HK-2 (cell line): ENCODE measurements at regions not wholly inside any gene's neighbourhood (a gene's known extent, or its start where the extent isn't known, plus 50 kb on each side); places are given as distances from the start of the nearest gene placed in this dataset.

Experiments used
- DNase-seq: peaks from one replicate; pipeline ENCODE4 v3.0.0-alpha.2; 2018; ENCODE audit not compliant: unreplicated experiment

DNA sequence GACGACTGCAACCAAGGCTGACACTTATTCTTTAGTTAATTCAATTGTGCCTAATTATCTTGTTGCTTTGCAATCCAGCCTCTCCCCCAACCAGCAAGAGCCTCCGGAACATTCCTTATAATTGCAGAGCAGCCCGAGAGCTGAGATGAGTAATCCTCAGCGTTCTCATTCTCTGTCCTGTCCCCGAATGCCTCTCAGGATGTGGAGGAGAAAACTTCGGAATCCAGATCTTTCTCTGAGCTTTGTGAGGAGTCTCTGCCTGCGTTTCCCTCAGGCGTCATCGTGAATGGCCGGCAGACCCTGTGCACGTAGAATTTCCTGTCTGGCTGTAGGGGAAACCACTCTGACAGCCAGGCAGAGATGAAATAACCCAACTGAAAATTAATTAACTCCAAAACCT is 160.5 kb upstream of the DIO3 start:
- DNase-seq, result no peak

- no peak for DNase-seq
Observed at GRCh38 chr14:101402936-101403660, 158.2 kb upstream of the DIO3 start.

DNA sequence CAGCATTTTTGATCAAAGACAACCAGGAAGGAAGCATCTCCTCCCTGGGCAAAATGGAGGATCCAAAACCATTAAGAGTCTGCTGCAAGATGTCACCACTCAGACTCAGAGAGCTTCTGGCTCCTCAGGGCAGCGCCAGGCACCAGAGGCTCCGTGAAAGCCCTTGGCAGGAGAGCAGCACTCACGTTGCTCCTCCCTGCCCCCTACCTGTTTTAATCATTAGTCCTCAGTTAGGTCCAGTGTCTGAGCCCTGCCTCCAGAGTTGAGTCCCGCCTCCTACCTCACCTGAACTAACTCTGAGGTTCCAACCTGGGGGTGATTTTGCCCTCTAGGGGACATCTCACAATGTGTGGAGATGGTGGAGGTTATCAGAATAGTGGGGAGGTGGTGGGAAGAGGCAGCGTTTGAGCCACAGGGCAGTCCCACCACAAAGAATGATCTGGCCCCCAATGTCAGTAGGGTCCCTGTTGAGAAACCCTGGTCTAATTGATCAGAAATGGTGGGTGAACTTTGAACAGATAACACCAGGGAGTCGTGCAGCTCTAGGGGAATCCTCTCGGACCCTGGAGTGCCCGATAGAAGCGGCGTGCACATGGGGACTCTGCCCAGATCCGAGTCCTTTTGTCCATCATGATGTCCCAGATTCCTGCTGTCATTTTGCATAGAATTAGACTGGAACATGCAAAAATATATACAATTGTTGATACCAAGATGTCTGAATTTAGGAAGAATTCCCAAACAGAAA is 156.7 kb upstream of the DIO3 start:
- DNase-seq, result no peak

- no peak for DNase-seq
Observed at GRCh38 chr14:101405171-101405883, 156.0 kb upstream of the DIO3 start.

- DNase-seq, result no peak
Observed at GRCh38 chr14:101406921-101407320, 154.4 kb upstream of the DIO3 start.

- DNase-seq, result no peak
Observed at GRCh38 chr14:101407328-101407727, 154.0 kb upstream of the DIO3 start.

DNA sequence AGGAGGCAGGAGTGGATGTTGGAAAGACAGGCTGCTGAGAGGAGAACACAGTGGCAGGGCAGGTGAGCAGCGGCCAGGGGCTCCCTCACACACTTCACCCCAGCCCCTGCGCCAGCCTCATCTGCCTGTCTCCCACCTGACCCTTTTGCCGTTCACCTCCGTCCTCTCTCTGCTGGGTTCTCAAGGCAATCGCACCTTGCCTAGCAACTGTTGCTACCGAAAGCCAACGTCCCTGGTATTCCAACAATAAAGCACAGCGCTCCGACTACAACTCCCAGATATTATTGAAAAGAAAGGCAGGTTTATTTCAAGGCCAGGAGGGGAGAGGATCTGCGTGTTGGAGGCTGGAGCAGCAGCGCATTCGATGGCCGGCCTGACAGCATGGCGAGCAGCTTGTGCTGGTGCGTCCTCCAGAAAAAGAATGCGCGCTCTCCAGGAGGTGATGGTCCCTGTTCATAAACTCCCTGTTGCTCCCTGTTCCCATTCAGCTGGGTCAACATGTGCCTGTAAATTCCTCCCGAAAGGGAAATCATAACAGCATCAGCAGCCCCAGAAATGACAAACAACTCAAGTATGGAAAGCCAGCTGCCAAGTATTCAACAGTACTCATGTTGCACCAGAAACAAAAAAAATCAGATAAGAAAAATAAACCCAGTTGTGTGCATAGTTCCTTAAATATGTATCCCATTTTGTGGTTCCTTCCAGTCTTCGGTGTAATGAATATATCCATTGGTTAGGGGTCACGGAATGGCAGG is 153.0 kb upstream of the DIO3 start:
- no peak for DNase-seq

DNA sequence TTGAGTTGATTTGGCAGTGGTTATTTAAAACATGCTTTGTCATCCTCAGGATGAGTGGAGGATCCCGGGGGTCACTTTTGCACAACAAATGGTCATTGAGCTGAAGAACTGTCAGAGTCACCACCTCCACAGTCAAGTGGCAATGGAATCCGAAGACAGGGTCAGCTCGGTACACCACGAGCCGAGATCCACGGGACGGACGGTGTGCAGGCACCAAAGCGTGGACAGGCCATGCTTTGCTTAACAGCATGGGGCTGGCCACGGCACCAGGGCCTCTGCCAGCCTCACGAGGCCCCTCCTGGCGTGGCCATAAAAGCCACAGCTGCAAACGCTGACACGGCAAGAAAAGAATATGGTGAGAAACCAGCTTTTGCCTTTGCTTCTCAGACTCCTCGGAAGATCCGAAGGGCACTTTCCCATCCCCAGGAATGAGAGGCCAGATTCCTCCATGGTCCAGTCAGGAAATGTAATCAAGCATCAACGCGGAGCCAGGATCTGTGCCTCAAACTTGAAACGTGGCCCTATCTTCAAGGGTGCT is 152.2 kb upstream of the DIO3 start:
- DNase-seq, result no peak

GRCh38 chr14:101410126-101410525 is 151.2 kb upstream of the DIO3 start:
- DNase-seq, result no peak

- no peak for DNase-seq
Observed at GRCh38 chr14:101411151-101411550, 150.1 kb upstream of the DIO3 start.

- no peak for DNase-seq
Observed at GRCh38 chr14:101411779-101412178, 149.5 kb upstream of the DIO3 start.

GRCh38 chr14:101412739-101413138 is 148.6 kb upstream of the DIO3 start:
- no peak for DNase-seq

DNA sequence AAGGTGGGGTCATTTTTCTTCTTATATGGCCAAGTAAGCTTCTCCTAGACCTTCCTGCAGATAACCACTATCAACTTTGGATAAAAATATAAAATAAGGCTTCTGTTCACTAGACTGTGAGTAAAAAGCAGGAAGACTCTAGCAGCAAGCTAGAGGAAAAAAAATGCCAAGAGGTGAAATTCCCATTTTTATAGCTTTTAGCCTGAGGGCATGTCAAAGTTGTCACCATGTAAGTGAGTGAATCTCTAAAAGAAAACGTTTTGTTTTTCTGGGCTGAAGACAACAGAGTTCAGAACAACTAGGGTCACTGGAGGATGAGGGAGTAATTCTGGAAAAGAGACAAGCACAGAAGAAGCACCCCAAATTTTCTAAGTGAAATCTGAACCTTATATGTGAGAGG is 143.9 kb upstream of the DIO3 start:
- DNase-seq, result no peak

DNA sequence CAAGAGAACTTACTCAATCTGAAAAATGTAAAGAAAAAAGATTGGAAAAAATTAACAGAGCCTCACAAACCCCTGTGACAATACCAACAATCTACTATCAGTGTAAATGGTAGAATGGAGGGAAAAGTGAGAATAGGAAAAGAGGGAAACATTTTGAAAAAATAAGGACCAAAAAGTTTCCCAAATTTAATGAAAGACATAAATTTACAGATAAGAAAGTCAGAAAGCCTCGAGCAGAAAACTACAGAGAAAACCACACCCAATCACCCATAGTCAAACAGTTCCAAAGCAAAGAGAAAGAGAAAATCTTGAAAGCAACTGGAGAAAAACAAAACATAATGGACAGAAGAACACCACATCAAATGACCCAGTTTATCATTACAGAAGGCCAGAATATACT is 142.7 kb upstream of the DIO3 start:
- no peak for DNase-seq

DNA sequence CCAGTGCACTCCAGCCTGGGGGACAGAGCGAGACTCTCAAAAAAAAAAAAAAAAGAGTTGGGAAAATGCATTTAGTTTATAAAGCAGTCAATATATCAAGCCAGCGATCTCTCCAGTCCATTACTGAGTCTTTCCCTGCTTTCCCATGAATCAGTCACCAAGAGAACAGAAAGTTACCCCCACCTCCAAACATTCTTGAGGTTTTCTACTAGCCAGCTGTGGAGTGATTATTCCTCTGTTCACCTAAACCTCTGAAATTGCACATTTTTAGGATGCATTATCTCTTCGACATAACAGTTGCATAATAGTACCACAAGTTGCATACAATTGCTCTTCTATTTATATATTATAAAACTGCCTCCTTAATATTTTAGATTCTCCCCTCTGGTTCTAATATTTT is 134.8 kb upstream of the DIO3 start:
- DNase-seq, result no peak

DNA sequence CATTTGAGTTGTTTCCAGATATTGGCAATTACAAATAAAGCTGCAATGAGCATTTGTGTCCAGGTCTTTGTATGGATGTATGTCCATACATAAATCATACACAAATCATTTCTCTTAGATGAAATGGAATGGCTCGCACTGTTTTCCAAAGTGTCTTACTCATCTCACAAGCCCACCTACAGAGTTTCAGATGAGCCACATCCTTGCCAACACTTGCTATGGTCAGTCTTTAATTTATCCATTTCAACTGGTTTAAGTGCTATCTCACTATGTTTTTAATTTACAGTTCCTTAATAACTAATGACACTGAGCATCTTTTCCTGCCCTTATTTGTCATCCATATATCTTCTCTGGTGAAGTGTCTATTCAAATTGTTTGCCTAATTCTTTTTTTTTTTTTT is 132.9 kb upstream of the DIO3 start:
- no peak for DNase-seq

- no peak for DNase-seq
Observed at GRCh38 chr14:101435546-101435945, 125.7 kb upstream of the DIO3 start.

- DNase-seq, result no peak
Observed at GRCh38 chr14:101439023-101439422, 122.3 kb upstream of the DIO3 start.

DNA sequence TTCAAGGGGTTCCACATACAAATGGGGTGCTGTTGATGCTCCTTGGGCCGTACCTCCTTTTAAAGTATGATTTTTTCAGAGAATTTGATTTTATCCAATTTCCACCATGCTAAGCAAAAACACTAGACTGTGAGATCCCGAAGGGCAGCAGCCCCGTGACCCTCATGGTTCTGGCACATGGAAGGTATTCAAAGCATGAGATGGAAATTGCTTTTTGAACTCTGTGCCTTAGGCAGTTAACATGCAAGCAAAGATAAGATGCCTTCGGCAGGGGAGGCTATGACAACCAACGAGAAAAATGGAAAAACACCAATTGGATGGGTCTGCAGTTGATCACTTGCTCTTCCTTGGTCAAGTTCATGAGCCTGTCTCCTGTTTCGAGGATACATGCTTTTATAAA is 120.8 kb upstream of the DIO3 start:
- DNase-seq, result no peak

DNA sequence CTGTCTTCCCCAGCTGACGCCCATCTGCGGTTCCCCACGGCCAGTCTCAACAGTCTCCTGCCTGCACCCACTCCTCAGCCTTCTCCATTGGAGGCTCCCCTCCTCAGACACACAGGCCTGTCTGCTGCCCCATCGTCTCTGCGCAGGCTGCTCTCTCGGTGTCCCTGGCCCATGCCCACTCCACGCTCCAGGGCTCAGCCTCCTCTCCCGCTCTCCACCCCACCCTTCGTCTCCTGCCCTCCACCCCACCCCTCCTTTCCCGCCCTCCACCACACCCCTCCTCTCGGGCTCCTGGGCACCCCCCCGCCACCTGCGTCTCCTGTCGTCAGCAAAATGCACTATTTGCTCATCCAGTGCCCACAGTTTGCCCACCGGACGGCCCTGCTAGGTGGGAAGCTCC is 119.6 kb upstream of the DIO3 start:
- DNase-seq, result no peak

DNA sequence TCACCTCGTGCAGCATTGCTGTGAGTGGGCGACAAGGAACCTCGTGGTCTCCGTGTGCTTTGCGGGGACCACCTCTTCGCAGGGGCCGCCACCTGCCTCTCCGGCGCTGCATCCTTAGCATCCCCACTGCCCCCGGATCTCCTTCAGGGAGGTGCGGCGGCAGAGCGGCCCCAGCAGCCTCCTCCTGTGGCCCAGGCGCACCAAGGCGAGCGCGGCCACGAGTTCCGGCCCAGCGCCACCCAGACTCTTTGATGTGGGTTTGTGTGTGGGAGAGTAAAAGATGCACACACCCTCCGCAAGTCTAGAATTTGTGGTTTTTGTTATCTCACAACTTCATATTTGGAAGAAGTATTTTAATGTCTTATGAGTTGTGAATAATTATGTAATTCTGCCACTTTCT is 118.8 kb upstream of the DIO3 start:
- no peak for DNase-seq

- no peak for DNase-seq
Observed at GRCh38 chr14:101444116-101444515, 117.2 kb upstream of the DIO3 start.
